WTC11 (cell line): ENCODE measurements at regions not wholly inside any gene's neighbourhood (a gene's known extent, or its start where the extent isn't known, plus 50 kb on each side); places are given as distances from the start of the nearest gene placed in this dataset.

Experiments
- ATAC-seq: fragments of 200-7000 bp; cut with Tn5 transposase; 2 replicates; pipeline ENCODE4 v1.10.0; 2021; ENCODE audit warnings: mild to moderate bottlenecking, moderate library complexity
- CTCF ChIA-PET: fragments of 300-600 bp; sonication (Branson Sonifier 250); formaldehyde crosslinking; loops from one replicate; lab custom pipeline; 2021; ENCODE audit warnings: antibody characterized with exemption; lab: Charles Lee
- POLR2A ChIA-PET: fragments of 350-600 bp; sonication (Branson Sonifier 250); formaldehyde crosslinking; loops from one replicate; lab custom pipeline; 2021; ENCODE audit warnings: antibody characterized with exemption; lab: Charles Lee
- DNase-seq: peaks from one replicate; pipeline ENCODE4 v3.0.0; 2021; ENCODE audit warnings: low spot score
- H3K27ac Mint-ChIP-seq: 2 replicates; pipeline ENCODE4 v1.8.0; 2021; ENCODE audit warnings: mixed read lengths
- H3K27me3 Mint-ChIP-seq: 2 replicates; pipeline ENCODE4 v1.8.0; 2021; ENCODE audit warnings: low read depth, mild to moderate bottlenecking, moderate library complexity, mixed read lengths
- H3K36me3 Mint-ChIP-seq: 2 replicates; pipeline ENCODE4 v1.8.0; 2021; ENCODE audit warnings: mixed read lengths
- H3K4me1 Mint-ChIP-seq: 2 replicates; pipeline ENCODE4 v1.8.0; 2022; ENCODE audit warnings: mixed read lengths
- H3K4me3 Mint-ChIP-seq: 2 replicates; pipeline ENCODE4 v1.8.0; 2021; ENCODE audit warnings: mild to moderate bottlenecking, moderate library complexity, mixed read lengths
- H3K9me3 Mint-ChIP-seq: 2 replicates; pipeline ENCODE4 v1.8.0; 2021; ENCODE audit warnings: mixed read lengths
- AR ChIP-seq: fragments of 250-450 bp; sonication (Bioruptor Pico); IDR thresholded peaks from 2 replicates; pipeline ENCODE4 v1.9.0; 2021; ENCODE audit warnings: mild to moderate bottlenecking
- ELF4 ChIP-seq: sonication (generic); formaldehyde crosslinking; IDR thresholded peaks from 2 replicates; pipeline ENCODE4 v1.8.1; 2022; ENCODE audit warnings: low read depth, mild to moderate bottlenecking, moderate library complexity, missing genetic modification reagents
- FOXP1 ChIP-seq: sonication (generic); formaldehyde crosslinking; IDR thresholded peaks from 2 replicates; pipeline ENCODE4 v1.8.0; 2022; ENCODE audit warnings: missing genetic modification reagents, mild to moderate bottlenecking, moderate library complexity, borderline replicate concordance
- GTF2I ChIP-seq: fragments of 250-450 bp; sonication (Bioruptor Pico); conservative IDR thresholded peaks from 2 replicates; pipeline ENCODE4 v1.4.0; 2021; ENCODE audit warnings: mild to moderate bottlenecking
- PRDM15 ChIP-seq: sonication (generic); formaldehyde crosslinking; IDR thresholded peaks from 2 replicates; pipeline ENCODE4 v1.8.0; 2022; ENCODE audit warnings: missing genetic modification reagents
- ZSCAN18 ChIP-seq: fragments of 250-450 bp; sonication (Bioruptor Pico); IDR thresholded peaks from 2 replicates; pipeline ENCODE4 v2.1.2; 2022; ENCODE audit warnings: mild to moderate bottlenecking, moderate library complexity
- TF ChIP-seq, protein P1 (sequence below): fragments of 200-600 bp; IDR thresholded peaks from 2 replicates; pipeline ENCODE4 v1.8.0; 2022; ENCODE audit warnings: antibody characterized with exemption

- ChIA-PET POLR2A (no interaction called here), CTCF (interaction anchor here (0.6 to 0.9 kb wide), 2 partner anchors 9 to 376 kb away, joined by 3 read pairs; no protein-coding TSS in a partner anchor)
- DNase-seq (no peak), ATAC-seq (no peak)
- Mint-ChIP-seq H3K4me1 (no peaks in the 10 kb centered on the region), H3K4me3 (no peak overlapping the region), H3K27me3 (no peaks in the 10 kb centered on the region)
- TF ChIP-seq ZSCAN18 (CRISPR knock-in tag) (no peak), GTF2I (no peak)
- TF ChIP-seq, protein P1, sequence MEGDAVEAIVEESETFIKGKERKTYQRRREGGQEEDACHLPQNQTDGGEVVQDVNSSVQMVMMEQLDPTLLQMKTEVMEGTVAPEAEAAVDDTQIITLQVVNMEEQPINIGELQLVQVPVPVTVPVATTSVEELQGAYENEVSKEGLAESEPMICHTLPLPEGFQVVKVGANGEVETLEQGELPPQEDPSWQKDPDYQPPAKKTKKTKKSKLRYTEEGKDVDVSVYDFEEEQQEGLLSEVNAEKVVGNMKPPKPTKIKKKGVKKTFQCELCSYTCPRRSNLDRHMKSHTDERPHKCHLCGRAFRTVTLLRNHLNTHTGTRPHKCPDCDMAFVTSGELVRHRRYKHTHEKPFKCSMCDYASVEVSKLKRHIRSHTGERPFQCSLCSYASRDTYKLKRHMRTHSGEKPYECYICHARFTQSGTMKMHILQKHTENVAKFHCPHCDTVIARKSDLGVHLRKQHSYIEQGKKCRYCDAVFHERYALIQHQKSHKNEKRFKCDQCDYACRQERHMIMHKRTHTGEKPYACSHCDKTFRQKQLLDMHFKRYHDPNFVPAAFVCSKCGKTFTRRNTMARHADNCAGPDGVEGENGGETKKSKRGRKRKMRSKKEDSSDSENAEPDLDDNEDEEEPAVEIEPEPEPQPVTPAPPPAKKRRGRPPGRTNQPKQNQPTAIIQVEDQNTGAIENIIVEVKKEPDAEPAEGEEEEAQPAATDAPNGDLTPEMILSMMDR = 0 out of 2 replicates have a peak, but pooled peaks have one; percentile 6
- TF ChIP-seq, all 79 proteins: peak for 1
- peaks cover 4% of the 10 kb centered on the region for H3K9me3 Mint-ChIP-seq
- 0 out of 2 replicates have a peak, but pooled peaks cover 3% of the 10 kb centered on the region for H3K36me3 Mint-ChIP-seq
- H3K27ac Mint-ChIP-seq = no peak overlapping the region
Observed at GRCh38 chr2:201559067-201559710, 84.1 kb downstream of the TMEM237 start.

- no peaks in the 10 kb centered on the region for H3K4me1 Mint-ChIP-seq
- peaks cover 3% of the 10 kb centered on the region for H3K9me3 Mint-ChIP-seq
- peak; percentile 85 for ATAC-seq
- ChIA-PET POLR2A (no interaction called here), CTCF (interaction anchor here (0.6 to 0.9 kb wide), 2 partner anchors 8 to 375 kb away, joined by 3 read pairs; no protein-coding TSS in a partner anchor)
- H3K36me3 Mint-ChIP-seq = 0 out of 2 replicates have a peak, but pooled peaks cover 2% of the 10 kb centered on the region
- H3K4me3 Mint-ChIP-seq = no peak overlapping the region
- no peak overlapping the region for H3K27ac Mint-ChIP-seq
- TF ChIP-seq FOXP1 = no peak
- TF ChIP-seq ELF4 (CRISPR knock-in tag) = no peak
- TF ChIP-seq, protein P1 = 0 out of 2 replicates have a peak, but pooled peaks have one; percentile 7
- TF ChIP-seq AR (CRISPR knock-in tag) = no peak
- peak; percentile 22 for DNase-seq
- H3K27me3 Mint-ChIP-seq = no peaks in the 10 kb centered on the region
Observed at GRCh38 chr2:201558665-201559064, 84.6 kb downstream of the TMEM237 start.

DNA sequence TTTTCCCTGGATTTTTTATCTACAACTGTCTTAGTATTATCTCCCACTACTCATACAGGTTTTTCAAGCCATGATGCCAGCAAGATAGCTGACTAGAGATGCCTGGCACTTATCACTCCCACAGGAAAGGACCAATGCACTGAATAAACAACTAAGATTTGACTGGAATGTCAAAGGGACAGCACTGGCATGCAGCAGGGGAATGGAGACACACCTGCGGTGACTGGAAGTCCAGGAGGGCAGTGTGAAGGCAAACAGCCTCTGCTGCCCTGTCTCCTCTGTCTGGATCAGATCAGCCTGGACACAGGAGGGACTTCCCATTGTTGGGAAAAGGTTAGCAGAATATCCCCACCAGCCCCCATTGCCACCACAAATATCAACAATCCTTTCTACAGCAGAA lies 85.1 kb downstream of the TMEM237 start:
- ATAC-seq (peak; percentile 28), DNase-seq (no peak)
- Mint-ChIP-seq H3K27me3 (no peaks in the 10 kb centered on the region), H3K4me3 (no peak overlapping the region), H3K27ac (no peak overlapping the region), H3K4me1 (no peaks in the 10 kb centered on the region)
- ChIA-PET POLR2A (no interaction called here), CTCF (interaction anchor here (0.9 kb wide), 1 partner anchor 375 kb away, joined by 3 read pairs; no protein-coding TSS in a partner anchor)
- no peak for TF ChIP-seq ELF4 (CRISPR knock-in tag)
- 0 out of 2 replicates have a peak, but pooled peaks have one; percentile 7 for TF ChIP-seq PRDM15 (CRISPR knock-in tag)
- TF ChIP-seq, all 79 proteins: peak for 1
- no peaks in the 10 kb centered on the region for H3K9me3 Mint-ChIP-seq
- H3K36me3 Mint-ChIP-seq = no peaks in the 10 kb centered on the region
